AG04449 (cell line): ENCODE measurements at regions not wholly inside any gene's neighbourhood (a gene's known extent, or its start where the extent isn't known, plus 50 kb on each side); places are given as distances from the start of the nearest gene placed in this dataset.
"Not testable (repeated sequence)": the region's sequence is repeated elsewhere in the genome, so short reads cannot be mapped to it uniquely, and the experiment has no call there.

Experiments used
- CTCF ChIA-PET: fragments of 350-600 bp; formaldehyde crosslinking; extraction: SDS; loops from one replicate; lab custom pipeline; 2021; ENCODE audit warnings: antibody characterized with exemption; lab: Yijun Ruan, JAX
- POLR2A ChIA-PET: fragments of 400-600, 350-600 bp; formaldehyde crosslinking; extraction: SDS; loops from one replicate; lab custom pipeline; 2020; ENCODE audit warnings: antibody characterized with exemption, inconsistent platforms; lab: Yijun Ruan, JAX
- DNase-seq: peaks from one replicate; pipeline ENCODE4 v3.0.0-alpha.2; 2010; ENCODE audit warnings: low read depth, low spot score
- H3K4me3 ChIP-seq: 2 replicates; pipeline ENCODE4 v1.5.1; 2011; ENCODE audit warnings: low read depth, mild to moderate bottlenecking, control low read depth, low read length
- CTCF ChIP-seq: IDR thresholded peaks from one replicate; pipeline ENCODE4 v1.5.1; 2011; ENCODE audit warnings: mild to moderate bottlenecking, moderate library complexity, low read length, control low read depth, inconsistent platforms; ENCODE audit not compliant: insufficient read depth; ENCODE audit errors: missing control alignments

DNA sequence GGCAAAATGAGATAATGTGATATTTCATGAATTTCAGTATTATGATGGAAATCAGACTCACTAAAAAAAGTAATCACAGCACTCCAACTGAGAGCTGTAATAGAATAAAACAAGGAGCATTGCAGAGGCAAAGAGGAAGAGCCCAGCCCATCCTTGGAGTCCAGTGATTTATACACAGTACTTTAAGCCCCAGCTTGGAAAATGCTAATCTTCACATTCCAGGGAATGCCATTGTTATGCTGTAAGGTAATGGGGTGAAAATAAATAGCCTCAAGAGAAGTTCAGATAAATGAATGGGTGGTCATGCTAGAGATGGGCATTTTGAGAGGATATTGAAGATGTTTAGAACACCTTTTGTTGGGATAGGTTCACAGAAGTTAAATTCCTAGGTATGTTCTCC, 190.3 kb upstream of the TAPT1 start:
- POLR2A ChIA-PET = no interaction called here
- CTCF ChIA-PET = no interaction called here
- DNase-seq = no peak
- H3K4me3 ChIP-seq = no peak overlapping the region
- TF ChIP-seq CTCF = no peak

DNA sequence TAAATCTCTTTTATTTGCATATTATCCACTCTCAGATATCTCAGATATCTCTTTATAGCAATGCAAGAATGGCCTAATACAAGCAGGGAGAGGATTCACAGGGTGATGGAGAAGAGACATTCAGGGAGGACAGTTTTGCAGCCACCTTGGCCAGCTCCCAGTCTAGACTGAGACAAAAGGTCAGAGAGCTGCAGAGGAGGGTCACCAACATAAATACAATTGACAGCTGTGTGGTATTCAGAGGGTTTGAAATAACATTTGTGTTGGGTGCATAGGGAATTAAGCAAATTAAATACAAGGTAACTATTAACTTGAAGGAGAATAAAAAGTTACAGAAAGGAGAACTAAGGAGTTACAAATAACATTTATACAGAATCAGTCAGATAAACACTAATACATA, 189.5 kb upstream of the TAPT1 start:
- no peak for DNase-seq
- no peak overlapping the region for H3K4me3 ChIP-seq
- CTCF ChIA-PET = no interaction called here
- no peak for TF ChIP-seq CTCF
- POLR2A ChIA-PET = no interaction called here

GRCh38 chr4:16413814-16414555, 187.7 kb upstream of the TAPT1 start:
- DNase-seq = no peak
- ChIA-PET CTCF (no interaction called here), POLR2A (no interaction called here)
- no peak overlapping the region for H3K4me3 ChIP-seq
- no peak for TF ChIP-seq CTCF

DNA sequence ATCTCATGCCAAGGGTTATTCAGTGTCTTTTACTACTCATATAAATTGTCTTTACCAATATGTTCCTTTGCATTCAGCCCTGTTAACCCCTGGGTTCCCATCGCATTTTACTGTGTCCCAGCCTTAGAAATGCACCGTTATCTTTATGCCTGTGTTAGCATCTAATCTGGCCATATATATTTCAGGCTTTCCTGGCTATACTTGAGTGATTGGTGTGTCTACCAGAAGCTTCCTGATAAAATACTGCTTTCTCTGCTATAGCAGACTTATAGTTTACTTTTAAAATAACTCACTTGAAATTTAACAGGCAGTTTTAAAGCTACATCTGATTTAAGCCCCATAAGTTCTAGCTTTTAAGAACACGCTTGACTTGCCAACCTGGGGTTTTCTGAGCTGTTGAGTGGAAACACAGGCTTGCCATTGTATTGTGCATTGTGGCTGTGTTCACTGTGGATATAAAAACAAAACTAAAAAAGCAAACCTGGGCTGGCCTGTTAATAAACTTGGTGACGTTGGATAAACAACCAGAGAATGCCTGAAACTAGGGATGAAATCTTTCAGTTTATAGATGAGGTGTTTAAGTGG, 185.3 kb upstream of the TAPT1 start:
- DNase-seq = no peak
- ChIA-PET POLR2A (no interaction called here), CTCF (no interaction called here)
- no peak overlapping the region for H3K4me3 ChIP-seq
- TF ChIP-seq CTCF = no peak

DNA sequence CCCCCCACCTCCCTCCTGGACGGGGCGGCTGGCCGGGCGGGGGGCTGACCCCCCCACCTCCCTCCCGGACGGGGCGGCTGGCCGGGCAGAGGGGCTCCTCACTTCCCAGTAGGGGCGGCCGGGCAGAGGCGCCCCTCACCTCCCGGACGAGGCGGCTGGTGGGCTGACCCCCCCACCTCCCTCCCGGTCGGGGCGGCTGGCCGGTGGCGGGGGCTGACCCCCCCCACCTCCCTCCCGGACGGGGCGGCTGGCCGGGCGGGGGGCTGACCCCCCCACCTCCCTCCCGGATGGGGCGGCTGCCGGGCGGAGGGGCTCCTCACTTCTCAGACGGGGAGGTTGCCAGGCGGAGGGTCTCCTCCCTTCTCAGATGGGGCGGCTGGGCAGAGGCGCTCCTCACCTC, 166.9 kb upstream of the TAPT1 start:
- H3K4me3 ChIP-seq, POLR2A ChIA-PET, CTCF ChIA-PET: not testable (repeated sequence)

DNA sequence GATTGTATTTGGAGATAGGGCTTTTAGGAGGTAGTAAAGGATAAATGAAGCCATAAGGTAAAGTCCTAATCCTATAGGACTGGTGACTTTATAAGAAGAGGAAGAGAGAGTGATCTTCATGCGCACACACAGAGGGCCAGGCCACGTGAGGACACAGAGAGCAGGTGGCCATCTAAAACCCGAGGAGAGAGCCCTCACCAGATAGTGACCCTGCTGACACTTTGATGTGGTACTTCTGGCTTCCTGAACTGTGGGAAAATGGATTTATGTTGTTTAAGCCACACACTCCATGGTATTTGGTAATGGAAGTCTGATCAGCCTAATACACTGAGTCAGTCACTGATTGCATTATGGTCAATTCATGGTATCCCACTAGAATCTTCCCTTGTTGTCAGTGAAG, 164.9 kb upstream of the TAPT1 start:
- ChIA-PET CTCF (no interaction called here), POLR2A (no interaction called here)
- no peak for TF ChIP-seq CTCF
- DNase-seq = no peak
- H3K4me3 ChIP-seq = no peak overlapping the region

More for the DNA sequence above, 166.9 kb upstream of the TAPT1 start:
- not testable (repeated sequence) for DNase-seq

DNA sequence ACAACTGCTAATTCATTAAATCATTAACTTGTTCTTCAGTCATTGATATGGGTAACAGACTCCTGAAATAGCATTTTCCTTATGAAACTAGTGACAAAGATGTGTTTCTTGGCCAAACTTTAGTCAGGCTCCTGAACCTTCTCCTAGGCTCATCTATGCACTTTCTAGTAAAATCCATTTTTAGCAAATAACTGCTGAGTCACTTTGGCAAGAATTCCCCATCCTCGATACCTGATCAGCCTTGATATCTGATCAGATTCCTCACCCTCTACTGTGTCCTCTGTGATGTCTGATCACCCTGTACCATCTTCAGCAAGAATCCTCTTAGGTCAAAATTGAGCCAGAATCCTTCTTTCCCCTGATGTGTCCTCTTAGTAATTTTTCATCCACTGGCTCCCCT, 161.2 kb upstream of the TAPT1 start:
- POLR2A ChIA-PET = no interaction called here
- CTCF ChIA-PET = no interaction called here
- no peak for TF ChIP-seq CTCF
- no peak overlapping the region for H3K4me3 ChIP-seq
- DNase-seq = no peak
